GM12874 (cell line): ENCODE measurements at regions not wholly inside any gene's neighbourhood (a gene's known extent, or its start where the extent isn't known, plus 50 kb on each side); places are given as distances from the start of the nearest gene placed in this dataset.

Experiments used
- TF ChIP-seq, protein P1 (sequence below): IDR thresholded peaks from 2 replicates; pipeline ENCODE4 v1.5.1; 2011; ENCODE audit warnings: low read depth, mild to moderate bottlenecking, control low read depth, low read length, moderate library complexity; ENCODE audit not compliant: insufficient read depth

DNA sequence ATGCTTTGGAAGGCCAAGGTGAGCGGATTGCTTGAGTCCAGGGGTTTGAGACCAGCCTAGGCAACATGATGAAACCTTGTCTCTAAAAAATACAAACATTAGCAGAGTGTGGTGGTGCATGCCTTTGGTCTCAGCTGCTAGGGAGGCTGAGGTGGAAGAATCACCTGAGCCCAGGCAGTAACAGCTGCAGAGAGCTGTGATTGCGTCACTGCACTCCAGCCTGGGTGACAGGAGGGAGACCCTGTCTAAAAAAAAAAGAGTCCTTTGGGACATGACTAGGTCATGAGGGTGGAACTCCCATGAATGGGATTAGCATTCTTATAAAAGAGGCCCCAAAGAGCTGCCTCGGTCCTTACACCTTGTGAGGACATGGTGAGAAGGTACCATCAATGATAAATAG is 436.0 kb upstream of the NR5A2 start:
- TF ChIP-seq, protein P1, sequence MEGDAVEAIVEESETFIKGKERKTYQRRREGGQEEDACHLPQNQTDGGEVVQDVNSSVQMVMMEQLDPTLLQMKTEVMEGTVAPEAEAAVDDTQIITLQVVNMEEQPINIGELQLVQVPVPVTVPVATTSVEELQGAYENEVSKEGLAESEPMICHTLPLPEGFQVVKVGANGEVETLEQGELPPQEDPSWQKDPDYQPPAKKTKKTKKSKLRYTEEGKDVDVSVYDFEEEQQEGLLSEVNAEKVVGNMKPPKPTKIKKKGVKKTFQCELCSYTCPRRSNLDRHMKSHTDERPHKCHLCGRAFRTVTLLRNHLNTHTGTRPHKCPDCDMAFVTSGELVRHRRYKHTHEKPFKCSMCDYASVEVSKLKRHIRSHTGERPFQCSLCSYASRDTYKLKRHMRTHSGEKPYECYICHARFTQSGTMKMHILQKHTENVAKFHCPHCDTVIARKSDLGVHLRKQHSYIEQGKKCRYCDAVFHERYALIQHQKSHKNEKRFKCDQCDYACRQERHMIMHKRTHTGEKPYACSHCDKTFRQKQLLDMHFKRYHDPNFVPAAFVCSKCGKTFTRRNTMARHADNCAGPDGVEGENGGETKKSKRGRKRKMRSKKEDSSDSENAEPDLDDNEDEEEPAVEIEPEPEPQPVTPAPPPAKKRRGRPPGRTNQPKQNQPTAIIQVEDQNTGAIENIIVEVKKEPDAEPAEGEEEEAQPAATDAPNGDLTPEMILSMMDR, result no peak

DNA sequence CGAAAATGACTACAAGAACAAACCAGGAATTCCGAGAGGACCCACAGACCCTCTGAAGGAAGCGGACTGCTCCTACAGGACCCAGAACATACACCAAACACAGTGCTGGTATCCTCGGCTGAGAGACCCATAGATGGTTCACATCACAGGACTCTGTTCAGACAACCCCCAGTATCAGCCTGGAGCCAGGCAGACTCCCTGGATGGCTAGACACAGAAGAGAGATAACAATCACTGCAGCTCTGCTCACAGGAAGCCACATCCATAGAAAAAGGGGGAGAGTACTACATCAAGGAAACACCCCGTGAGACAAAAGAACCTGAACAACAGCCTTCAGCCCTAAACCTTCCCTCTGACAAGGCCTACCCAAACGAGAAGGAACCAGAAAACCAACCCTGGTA is 434.0 kb upstream of the NR5A2 start:
- TF ChIP-seq, protein P1, result no peak

- TF ChIP-seq, protein P1, result no peak
Measured at GRCh38 chr1:199597152-199597551, 430.4 kb upstream of the NR5A2 start.

GRCh38 chr1:199608414-199608813 is 419.1 kb upstream of the NR5A2 start:
- TF ChIP-seq, protein P1, result no peak

DNA sequence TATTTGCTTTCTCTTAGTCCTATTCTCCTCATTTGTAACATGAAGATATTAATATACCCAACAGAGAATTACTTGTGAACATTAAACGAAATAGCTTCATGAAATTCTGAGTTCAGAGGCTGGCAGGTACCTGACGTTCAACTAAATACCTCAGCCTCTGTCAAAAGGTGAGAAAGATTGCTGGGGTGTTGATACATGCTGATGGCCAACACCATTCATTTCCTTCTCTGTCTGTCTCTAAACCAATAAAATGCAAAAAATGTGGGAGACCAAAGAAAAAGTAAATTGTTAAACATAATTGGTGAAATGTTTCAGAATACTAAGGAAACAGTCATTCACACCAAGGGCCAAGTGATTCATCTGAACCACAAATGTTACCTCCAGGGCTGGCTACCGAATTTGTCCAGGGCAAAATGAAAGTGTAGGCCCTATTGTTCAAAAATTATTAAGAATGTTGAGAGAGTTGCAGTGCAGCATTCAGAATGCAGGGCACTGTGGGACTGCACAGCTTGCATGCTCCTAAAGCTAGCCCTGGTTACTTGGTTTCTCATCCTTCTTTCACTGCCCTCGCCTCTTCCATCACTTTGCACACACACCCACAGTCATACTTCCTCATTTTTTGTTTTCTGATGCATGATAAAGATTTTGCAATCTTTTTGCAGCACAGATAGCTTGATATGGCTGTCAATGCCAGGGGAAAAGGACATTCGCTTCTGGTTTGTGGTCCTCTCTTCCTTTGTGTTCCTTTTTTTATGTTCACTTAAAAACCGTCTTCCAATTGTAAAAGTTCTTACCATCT is 414.3 kb upstream of the NR5A2 start:
- TF ChIP-seq, protein P1, result no peak

GRCh38 chr1:199616947-199617346 is 410.6 kb upstream of the NR5A2 start:
- TF ChIP-seq, protein P1, result no peak

- TF ChIP-seq, protein P1, result no peak
Measured at GRCh38 chr1:199619223-199619622, 408.3 kb upstream of the NR5A2 start.
